ENCODE measurements at regions not wholly inside any gene's neighbourhood (a gene's known extent, or its start where the extent isn't known, plus 50 kb on each side); places are given as distances from the start of the nearest gene placed in this dataset.

DNA sequence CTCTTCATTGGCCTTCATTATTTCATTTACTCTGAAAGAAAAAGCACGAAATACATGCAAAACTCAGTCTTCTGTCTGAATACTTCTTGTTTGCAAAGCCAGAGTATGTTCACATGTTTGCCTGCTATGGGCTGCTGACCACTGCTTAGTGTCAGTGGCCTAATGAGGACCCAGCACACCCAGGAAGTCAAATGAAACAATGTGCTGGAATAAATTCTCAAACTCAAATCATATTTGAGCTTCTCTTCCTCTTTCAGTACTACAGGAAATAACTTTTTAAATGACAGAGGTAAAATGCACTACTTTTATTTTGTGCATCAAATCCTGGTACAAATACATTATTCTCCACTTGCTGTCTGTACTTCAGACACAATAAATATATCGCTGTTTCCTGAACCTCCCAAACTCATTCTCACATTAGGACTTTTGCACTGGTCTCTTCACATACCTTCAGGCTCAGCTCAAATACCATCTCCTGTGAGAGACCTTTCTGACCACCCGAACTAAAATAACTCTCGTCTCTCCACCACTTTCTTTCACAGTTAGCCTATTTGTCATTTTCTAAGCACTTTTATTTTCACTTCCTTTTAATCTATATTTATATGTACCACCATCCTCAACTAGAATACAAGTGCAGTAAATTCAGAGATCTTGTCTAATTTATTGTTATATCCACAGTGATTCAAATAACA lies 176.8 kb downstream of the TUSC7 start:
- Histone ChIP-seq H3K4me1 (ENCODE audit: insufficient read depth) (no peaks in the 10 kb centered on the region), H2AFZ (no peak overlapping the region), H3K4me2 (no peak overlapping the region), H3K9me2 (ENCODE audit: insufficient read depth) (no peaks in the 10 kb centered on the region), H3K27ac (ENCODE audit: low read depth) (no peak overlapping the region), H3K36me3 (ENCODE audit: insufficient read depth) (no peaks in the 10 kb centered on the region), H4K20me1 (replicated peaks; ENCODE audit: insufficient read depth) (no peaks in the 10 kb centered on the region), H3K4me3 (no peak overlapping the region), H3K79me2 (replicated peaks; ENCODE audit: insufficient read depth) (no peaks in the 10 kb centered on the region), H3F3A (replicated peaks; ENCODE audit: low read depth) (no peaks in the 10 kb centered on the region), H3K27me3 (ENCODE audit: insufficient read depth) (no peaks in the 10 kb centered on the region)
- no peaks in the 10 kb centered on the region for H3K9me3 Mint-ChIP-seq
- no peak for TF ChIP-seq ZNF462 (CRISPR knock-in tag; IDR thresholded peaks at IDR 0.05)
- no peak for TF ChIP-seq EZH2 (IDR thresholded peaks at IDR 0.05; ENCODE audit: low read depth, unreplicated experiment)
- TF ChIP-seq CTCF (conservative IDR thresholded peaks at IDR 0.05; ENCODE audit: low read depth in 2 of 2), result no peak
- TF ChIP-seq POLR2AphosphoS5 (IDR thresholded peaks at IDR 0.05; ENCODE audit: low read depth), result no peak
- TF ChIP-seq, protein P1, sequence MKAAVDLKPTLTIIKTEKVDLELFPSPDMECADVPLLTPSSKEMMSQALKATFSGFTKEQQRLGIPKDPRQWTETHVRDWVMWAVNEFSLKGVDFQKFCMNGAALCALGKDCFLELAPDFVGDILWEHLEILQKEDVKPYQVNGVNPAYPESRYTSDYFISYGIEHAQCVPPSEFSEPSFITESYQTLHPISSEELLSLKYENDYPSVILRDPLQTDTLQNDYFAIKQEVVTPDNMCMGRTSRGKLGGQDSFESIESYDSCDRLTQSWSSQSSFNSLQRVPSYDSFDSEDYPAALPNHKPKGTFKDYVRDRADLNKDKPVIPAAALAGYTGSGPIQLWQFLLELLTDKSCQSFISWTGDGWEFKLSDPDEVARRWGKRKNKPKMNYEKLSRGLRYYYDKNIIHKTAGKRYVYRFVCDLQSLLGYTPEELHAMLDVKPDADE (IDR thresholded peaks at IDR 0.05), result no peak
- no peak for TF ChIP-seq JUNB (IDR thresholded peaks at IDR 0.05; ENCODE audit: unreplicated experiment)
- H3K4me1 Mint-ChIP-seq, result no peaks in the 10 kb centered on the region; the same call in 2 of the 3 replicates
- ATAC-seq (no peak), DNase-seq (ENCODE audit: low spot score) (no peak)
- peaks cover 3% of the 10 kb centered on the region for H3K27me3 Mint-ChIP-seq (ENCODE audit: insufficient read depth, low read depth, poor library complexity)
- H3K36me3 Mint-ChIP-seq (ENCODE audit: low read depth), result no peaks in the 10 kb centered on the region
- no peak overlapping the region for H3K27ac Mint-ChIP-seq
- H3K4me3 Mint-ChIP-seq, result no peak overlapping the region

Data from GM23338 (cell line).